ENCODE measurements at regions not wholly inside any gene's neighbourhood (a gene's known extent, or its start where the extent isn't known, plus 50 kb on each side); places are given as distances from the start of the nearest gene placed in this dataset.
"Not testable (repeated sequence)": the region's sequence is repeated elsewhere in the genome, so short reads cannot be mapped to it uniquely, and the experiment has no call there.

DNA sequence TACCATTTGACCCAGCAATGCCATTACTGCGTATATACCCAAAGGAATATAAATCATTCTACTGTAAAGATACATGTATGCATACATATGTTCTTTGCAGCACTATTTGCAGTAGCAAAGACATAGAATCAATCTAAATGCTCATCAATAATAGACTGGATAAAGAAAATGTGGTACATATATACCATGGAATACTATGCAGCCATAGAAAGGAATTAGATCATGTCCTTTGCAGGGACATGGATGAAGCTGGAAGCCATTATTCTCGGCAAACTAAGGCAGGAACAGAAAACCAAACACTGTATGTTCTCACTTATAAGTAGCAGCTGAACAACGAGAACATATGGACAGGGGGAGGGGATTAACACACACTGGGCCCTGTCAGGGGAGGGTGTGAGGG is 54.8 kb upstream of the ZNF30 start:
- not testable (repeated sequence) for H3K9me3 Mint-ChIP-seq (ENCODE audit: unreplicated experiment); H3K4me1 Mint-ChIP-seq (ENCODE audit: low read depth, unreplicated experiment); H3K27ac Mint-ChIP-seq (ENCODE audit: unreplicated experiment)

DNA sequence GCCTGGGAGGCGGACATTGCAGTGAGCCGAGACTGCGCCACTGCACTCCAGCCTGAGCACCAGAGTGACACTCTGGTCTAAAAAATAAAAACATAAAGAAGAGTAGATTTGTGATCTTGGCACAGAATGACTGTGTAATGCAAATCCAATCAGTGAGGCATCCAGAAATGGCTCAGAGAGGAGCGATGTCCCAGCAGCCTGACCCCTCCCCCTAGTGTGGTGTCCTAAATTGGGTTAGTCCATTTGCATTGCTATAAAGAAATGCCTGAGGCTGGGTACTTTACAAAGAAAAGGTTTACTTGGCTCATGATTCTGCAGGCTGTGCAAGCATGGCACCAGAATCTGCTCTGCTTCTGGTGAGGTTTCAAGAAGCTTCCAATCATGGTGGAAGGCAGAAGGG is 59.1 kb upstream of the ZNF30 start:
- peaks cover 3% of the 10 kb centered on the region for H3K9me3 Mint-ChIP-seq (ENCODE audit: unreplicated experiment)
- no peaks in the 10 kb centered on the region for H3K4me1 Mint-ChIP-seq (ENCODE audit: low read depth, unreplicated experiment)
- H3K4me3 Mint-ChIP-seq (ENCODE audit: unreplicated experiment): no peak overlapping the region
- DNase-seq: no peak
- TF ChIP-seq, protein P1, sequence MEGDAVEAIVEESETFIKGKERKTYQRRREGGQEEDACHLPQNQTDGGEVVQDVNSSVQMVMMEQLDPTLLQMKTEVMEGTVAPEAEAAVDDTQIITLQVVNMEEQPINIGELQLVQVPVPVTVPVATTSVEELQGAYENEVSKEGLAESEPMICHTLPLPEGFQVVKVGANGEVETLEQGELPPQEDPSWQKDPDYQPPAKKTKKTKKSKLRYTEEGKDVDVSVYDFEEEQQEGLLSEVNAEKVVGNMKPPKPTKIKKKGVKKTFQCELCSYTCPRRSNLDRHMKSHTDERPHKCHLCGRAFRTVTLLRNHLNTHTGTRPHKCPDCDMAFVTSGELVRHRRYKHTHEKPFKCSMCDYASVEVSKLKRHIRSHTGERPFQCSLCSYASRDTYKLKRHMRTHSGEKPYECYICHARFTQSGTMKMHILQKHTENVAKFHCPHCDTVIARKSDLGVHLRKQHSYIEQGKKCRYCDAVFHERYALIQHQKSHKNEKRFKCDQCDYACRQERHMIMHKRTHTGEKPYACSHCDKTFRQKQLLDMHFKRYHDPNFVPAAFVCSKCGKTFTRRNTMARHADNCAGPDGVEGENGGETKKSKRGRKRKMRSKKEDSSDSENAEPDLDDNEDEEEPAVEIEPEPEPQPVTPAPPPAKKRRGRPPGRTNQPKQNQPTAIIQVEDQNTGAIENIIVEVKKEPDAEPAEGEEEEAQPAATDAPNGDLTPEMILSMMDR (IDR thresholded peaks at IDR 0.05; ENCODE audit: partially characterized antibody, unreplicated experiment): no peak
- H3K27ac Mint-ChIP-seq (ENCODE audit: unreplicated experiment): no peak overlapping the region
- H3K27me3 Mint-ChIP-seq (ENCODE audit: unreplicated experiment): peaks cover 3% of the 10 kb centered on the region
- no peaks in the 10 kb centered on the region for H3K36me3 Mint-ChIP-seq (ENCODE audit: unreplicated experiment)

More for the DNA sequence above, 54.8 kb upstream of the ZNF30 start:
- DNase-seq; H3K4me3 Mint-ChIP-seq (ENCODE audit: unreplicated experiment); H3K27me3 Mint-ChIP-seq (ENCODE audit: unreplicated experiment); H3K36me3 Mint-ChIP-seq (ENCODE audit: unreplicated experiment): not testable (repeated sequence)

DNA sequence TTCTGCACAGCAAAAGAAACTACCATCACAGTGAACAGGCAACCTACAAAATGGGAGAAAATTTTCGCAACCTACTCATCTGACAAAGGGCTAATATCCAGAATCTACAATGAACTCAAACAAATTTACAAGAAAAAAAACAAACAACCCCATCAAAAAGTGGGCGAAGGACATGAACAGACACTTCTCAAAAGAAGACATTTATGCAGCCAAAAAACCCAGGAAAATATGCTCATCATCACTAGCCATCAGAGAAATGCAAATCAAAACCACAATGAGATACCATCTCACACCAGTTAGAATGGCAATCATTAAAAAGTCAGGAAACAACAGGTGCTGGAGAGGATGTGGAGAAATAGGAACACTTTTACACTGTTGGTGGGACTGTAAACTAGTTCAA is 61.5 kb upstream of the ZNF30 start:
- not testable (repeated sequence) for H3K4me1 Mint-ChIP-seq (ENCODE audit: low read depth, unreplicated experiment); H3K27me3 Mint-ChIP-seq (ENCODE audit: unreplicated experiment); H3K9me3 Mint-ChIP-seq (ENCODE audit: unreplicated experiment); H3K4me3 Mint-ChIP-seq (ENCODE audit: unreplicated experiment); H3K36me3 Mint-ChIP-seq (ENCODE audit: unreplicated experiment); DNase-seq; H3K27ac Mint-ChIP-seq (ENCODE audit: unreplicated experiment)

DNA sequence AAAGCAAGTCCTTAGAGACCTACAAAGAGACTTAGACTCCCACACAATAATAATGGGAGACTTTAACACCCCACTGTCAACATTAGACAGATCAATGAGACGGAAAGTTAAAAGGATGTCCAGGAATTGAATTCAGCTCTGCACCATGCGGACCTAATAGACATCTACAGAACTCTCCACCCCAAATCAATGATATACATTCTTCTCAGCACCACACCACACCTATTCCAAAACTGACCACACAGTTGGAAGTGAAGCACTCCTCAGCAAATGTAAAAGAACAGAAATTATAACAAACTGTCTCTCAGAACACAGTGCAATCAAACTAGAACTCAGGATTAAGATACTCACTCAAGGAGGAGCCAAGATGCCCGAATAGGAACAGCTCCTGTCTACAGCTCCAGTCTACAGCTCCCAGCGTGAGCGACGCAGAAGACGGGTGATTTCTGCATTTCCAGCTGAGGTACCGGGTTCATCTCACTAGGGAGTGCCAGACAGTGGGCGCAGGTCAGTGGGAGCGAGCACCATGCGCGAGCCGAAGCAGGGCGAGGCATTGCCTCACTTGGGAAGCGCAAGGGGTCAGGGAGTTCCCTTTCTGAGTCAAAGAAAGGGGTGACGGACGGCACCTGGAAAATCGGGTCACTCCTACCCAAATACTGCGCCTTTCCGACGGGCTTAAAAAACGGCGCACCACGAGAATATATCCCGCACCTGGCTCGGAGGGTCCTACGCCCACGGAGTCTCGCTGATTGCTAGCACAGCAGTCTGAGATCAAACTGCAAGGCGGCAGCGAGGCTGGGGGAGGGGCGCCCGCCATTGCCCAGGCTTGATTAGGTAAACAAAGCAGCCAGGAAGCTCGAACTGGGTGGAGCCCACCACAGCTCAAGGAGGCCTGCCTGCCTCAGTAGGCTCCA is 66.6 kb upstream of the ZNF30 start:
- Mint-ChIP-seq H3K36me3 (ENCODE audit: unreplicated experiment) (peaks cover 18% of the 10 kb centered on the region), H3K27ac (ENCODE audit: unreplicated experiment) (peak overlapping the region; percentile 93), H3K4me3 (ENCODE audit: unreplicated experiment) (peak overlapping the region; percentile 99)
- H3K9me3 Mint-ChIP-seq (ENCODE audit: unreplicated experiment); DNase-seq; H3K27me3 Mint-ChIP-seq (ENCODE audit: unreplicated experiment); H3K4me1 Mint-ChIP-seq (ENCODE audit: low read depth, unreplicated experiment): not testable (repeated sequence)

DNA sequence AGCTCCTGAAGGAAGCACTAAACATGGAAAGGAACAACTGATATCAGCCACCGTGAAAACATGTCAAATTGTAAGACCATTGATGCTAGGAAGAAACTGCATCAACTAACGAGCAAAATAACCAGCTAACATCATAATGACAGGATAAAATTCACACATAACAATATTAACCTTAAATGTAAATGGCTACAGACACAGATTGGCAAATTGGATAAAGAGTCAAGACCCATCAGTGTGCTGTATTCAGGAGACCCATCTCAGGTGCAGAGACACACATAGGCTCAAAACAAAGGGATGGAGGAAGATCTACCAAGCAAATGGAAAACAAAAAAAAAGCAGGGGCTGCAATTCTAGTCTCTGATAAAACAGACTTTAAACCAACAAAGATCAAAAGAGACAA is 67.4 kb upstream of the ZNF30 start:
- not testable (repeated sequence) for H3K9me3 Mint-ChIP-seq (ENCODE audit: unreplicated experiment); H3K4me1 Mint-ChIP-seq (ENCODE audit: low read depth, unreplicated experiment); DNase-seq; H3K27ac Mint-ChIP-seq (ENCODE audit: unreplicated experiment); H3K27me3 Mint-ChIP-seq (ENCODE audit: unreplicated experiment)
- peak overlapping the region; percentile 99 for H3K4me3 Mint-ChIP-seq (ENCODE audit: unreplicated experiment)
- H3K36me3 Mint-ChIP-seq (ENCODE audit: unreplicated experiment): peaks cover 18% of the 10 kb centered on the region

DNA sequence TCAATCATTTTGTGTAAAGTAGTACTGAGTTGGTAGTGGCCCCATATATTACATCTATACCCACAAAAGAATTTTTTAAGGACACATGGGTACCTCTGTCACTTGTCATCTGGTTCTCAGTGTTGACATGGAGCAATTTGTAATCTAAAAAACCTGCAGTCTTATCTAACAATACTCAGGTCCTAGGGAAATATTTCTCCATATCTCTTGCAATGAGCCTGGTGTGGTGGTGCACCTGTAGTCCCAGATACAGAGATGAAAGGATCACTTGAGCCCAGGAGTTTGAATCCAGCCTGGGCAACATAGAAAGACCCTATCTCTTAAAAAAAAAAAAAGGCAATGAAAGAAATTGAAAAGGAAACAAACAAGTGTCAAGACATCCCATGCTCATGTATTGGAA is 70.7 kb upstream of the ZNF30 start:
- H3K9me3 Mint-ChIP-seq (ENCODE audit: unreplicated experiment): peaks cover 10% of the 10 kb centered on the region
- DNase-seq: no peak
- peaks cover 4% of the 10 kb centered on the region for H3K27me3 Mint-ChIP-seq (ENCODE audit: unreplicated experiment)
- H3K4me1 Mint-ChIP-seq (ENCODE audit: low read depth, unreplicated experiment): no peaks in the 10 kb centered on the region
- peaks cover 18% of the 10 kb centered on the region for H3K36me3 Mint-ChIP-seq (ENCODE audit: unreplicated experiment)
- TF ChIP-seq, protein P1 (IDR thresholded peaks at IDR 0.05; ENCODE audit: partially characterized antibody, unreplicated experiment): no peak
- H3K4me3 Mint-ChIP-seq (ENCODE audit: unreplicated experiment): no peak overlapping the region
- H3K27ac Mint-ChIP-seq (ENCODE audit: unreplicated experiment): no peak overlapping the region

DNA sequence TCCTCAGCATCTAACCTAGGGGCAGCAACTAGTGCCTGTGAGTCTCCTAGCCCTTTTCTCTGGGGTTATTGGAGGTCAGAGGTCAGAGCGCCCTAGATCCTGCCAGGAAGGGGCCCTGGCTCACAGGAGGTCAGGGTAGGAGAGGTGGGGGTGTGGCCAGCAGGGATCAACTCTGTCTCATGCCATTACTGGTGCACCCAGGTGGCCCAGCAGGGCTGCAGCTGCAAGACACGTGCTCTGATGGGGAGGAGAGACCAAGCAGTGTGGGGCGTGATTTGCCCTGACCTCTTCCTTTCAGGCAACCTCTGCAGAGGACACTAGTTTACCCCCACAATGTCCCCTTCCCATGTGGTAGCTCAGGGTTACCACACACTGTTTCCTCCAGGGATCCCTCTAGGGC is 73.3 kb upstream of the ZNF30 start:
- H3K27ac Mint-ChIP-seq (ENCODE audit: unreplicated experiment): no peak overlapping the region

More for the DNA sequence above, 73.3 kb upstream of the ZNF30 start:
- Mint-ChIP-seq H3K36me3 (ENCODE audit: unreplicated experiment) (peaks cover 17% of the 10 kb centered on the region), H3K4me1 (ENCODE audit: low read depth, unreplicated experiment) (no peaks in the 10 kb centered on the region), H3K9me3 (ENCODE audit: unreplicated experiment) (peaks cover 6% of the 10 kb centered on the region), H3K4me3 (ENCODE audit: unreplicated experiment) (no peak overlapping the region), H3K27me3 (ENCODE audit: unreplicated experiment) (no peaks in the 10 kb centered on the region)
- DNase-seq: no peak
- TF ChIP-seq, protein P1 (IDR thresholded peaks at IDR 0.05; ENCODE audit: partially characterized antibody, unreplicated experiment): no peak

Data from glutamatergic neuron (in vitro differentiated cells).